ENCODE measurements at regions not wholly inside any gene's neighbourhood (a gene's known extent, or its start where the extent isn't known, plus 50 kb on each side); places are given as distances from the start of the nearest gene placed in this dataset.

DNA sequence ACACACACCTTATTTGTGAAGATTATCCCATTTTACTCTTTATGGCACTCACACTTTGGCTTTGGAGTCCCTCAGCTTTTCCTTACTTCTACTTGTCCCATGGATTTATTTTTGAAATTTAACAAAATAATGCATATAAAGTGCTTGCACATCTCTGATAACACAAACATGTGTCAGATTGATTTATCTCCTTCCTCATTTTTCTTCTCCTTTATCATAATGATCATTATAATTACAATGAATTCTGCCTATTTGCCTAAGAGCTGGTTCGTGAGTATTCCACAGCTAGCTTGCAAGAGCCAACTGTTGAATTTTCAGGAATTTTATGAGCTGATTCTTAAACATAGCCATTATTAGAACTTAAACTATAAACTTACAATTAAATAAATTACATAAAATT lies 347.7 kb downstream of the CHSY3 start:
- DNase-seq (ENCODE audit: low read depth) = no peak

DNA sequence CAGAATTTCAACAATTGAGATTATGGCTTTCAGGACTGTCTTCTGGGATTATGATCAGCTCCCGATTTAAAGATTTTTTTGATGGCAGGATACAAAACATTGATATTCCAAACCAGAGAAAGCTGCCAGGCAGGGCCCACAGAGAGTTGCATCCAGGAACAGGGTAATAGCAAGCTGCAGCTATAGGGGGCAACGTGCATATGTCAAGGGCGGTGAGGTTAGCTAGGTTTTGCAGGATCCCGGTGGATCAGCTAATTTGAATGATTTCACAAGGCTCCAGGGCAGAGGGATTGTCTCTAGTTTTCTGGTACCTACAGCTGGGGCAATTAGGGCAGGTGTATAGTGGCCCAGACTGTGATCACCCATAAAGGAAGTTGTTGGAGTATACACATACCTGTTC lies 339.4 kb downstream of the CHSY3 start:
- DNase-seq (ENCODE audit: low read depth) = no peak

- no peak for DNase-seq (ENCODE audit: low read depth)
Observed at GRCh38 chr5:130237721-130238120, 333.5 kb downstream of the CHSY3 start.
